ENCODE measurements at regions not wholly inside any gene's neighbourhood (a gene's known extent, or its start where the extent isn't known, plus 50 kb on each side); places are given as distances from the start of the nearest gene placed in this dataset.

- no peak for DNase-seq
- no peak for ATAC-seq (ENCODE audit: insufficient read depth, low FRiP score)
- peaks cover 0 to 3% (median 0%) of the 10 kb centered on the region in 3 donors for H3K27me3 ChIP-seq (ENCODE audit: control insufficient read depth in 3 of 3, insufficient read depth in 3 of 3, low read length in 2 of 3)
Measured at GRCh38 chr1:29518183-29518835, 282.0 kb downstream of the PTPRU start.

GRCh38 chr1:29517251-29518086 lies 281.1 kb downstream of the PTPRU start:
- WGBS, 2 donors = 71 to 83% methylated on average over 8 of the region's 8 CpGs
- Histone ChIP-seq H3K9ac (ENCODE audit: insufficient read depth in 1 of 2, low read length in 2 of 2) (no peak overlapping the region), H3K4me1 (ENCODE audit: control insufficient read depth in 5 of 5, insufficient read depth in 5 of 5, low read length in 5 of 5) (no peaks in the 10 kb centered on the region), H3K27me3 (ENCODE audit: control insufficient read depth in 3 of 3, insufficient read depth in 3 of 3, low read length in 2 of 3) (peaks cover 0 to 3% (median 0%) of the 10 kb centered on the region in 3 donors), H3K27ac (ENCODE audit: low read depth in 1 of 2, low read length in 1 of 2) (no peak overlapping the region), H3K36me3 (ENCODE audit: control insufficient read depth in 4 of 4, insufficient read depth in 4 of 4, low read length in 4 of 4) (no peaks in the 10 kb centered on the region), H3K9me3 (ENCODE audit: control insufficient read depth in 4 of 4, insufficient read depth in 3 of 4, low read length in 3 of 4) (no peaks in the 10 kb centered on the region), H3K4me3 (no peak overlapping the region)
- DNase-seq (no peak), ATAC-seq (ENCODE audit: insufficient read depth, low FRiP score) (no peak)
- TF ChIP-seq CTCF (IDR thresholded peaks at IDR 0.05; ENCODE audit: control extremely low read depth, extremely low read depth) = no peak

More at GRCh38 chr1:29518183-29518835, 282.0 kb downstream of the PTPRU start:
- Histone ChIP-seq H3K9ac (ENCODE audit: insufficient read depth in 1 of 2, low read length in 2 of 2) (no peak overlapping the region), H3K4me1 (ENCODE audit: control insufficient read depth in 5 of 5, insufficient read depth in 5 of 5, low read length in 5 of 5) (no peaks in the 10 kb centered on the region), H3K9me3 (ENCODE audit: control insufficient read depth in 4 of 4, insufficient read depth in 3 of 4, low read length in 3 of 4) (no peaks in the 10 kb centered on the region), H3K4me3 (no peak overlapping the region), H3K36me3 (ENCODE audit: control insufficient read depth in 4 of 4, insufficient read depth in 4 of 4, low read length in 4 of 4) (no peaks in the 10 kb centered on the region), H3K27ac (ENCODE audit: low read depth in 1 of 2, low read length in 1 of 2) (no peak overlapping the region)
- WGBS, 2 donors = 77 to 88% methylated on average over 6 of the region's 6 CpGs
- TF ChIP-seq CTCF (IDR thresholded peaks at IDR 0.05; ENCODE audit: control extremely low read depth, extremely low read depth) = no peak

- Histone ChIP-seq H3K4me3 (no peak overlapping the region), H3K36me3 (ENCODE audit: control insufficient read depth in 4 of 4, insufficient read depth in 4 of 4, low read length in 4 of 4) (no peaks in the 10 kb centered on the region), H3K9me3 (ENCODE audit: control insufficient read depth in 4 of 4, insufficient read depth in 3 of 4, low read length in 3 of 4) (no peaks in the 10 kb centered on the region), H3K27ac (ENCODE audit: low read depth in 1 of 2, low read length in 1 of 2) (no peak overlapping the region), H3K27me3 (ENCODE audit: control insufficient read depth in 3 of 3, insufficient read depth in 3 of 3, low read length in 2 of 3) (peaks cover 0 to 4% (median 3%) of the 10 kb centered on the region in 3 donors), H3K4me1 (ENCODE audit: control insufficient read depth in 5 of 5, insufficient read depth in 5 of 5, low read length in 5 of 5) (no peaks in the 10 kb centered on the region), H3K9ac (ENCODE audit: insufficient read depth in 1 of 2, low read length in 2 of 2) (no peak overlapping the region)
- no peak for TF ChIP-seq CTCF (IDR thresholded peaks at IDR 0.05; ENCODE audit: control extremely low read depth, extremely low read depth)
- no peak for DNase-seq
- ATAC-seq (ENCODE audit: insufficient read depth, low FRiP score) = no peak
- WGBS, 2 donors = 82 to 86% methylated on average over 5 of the region's 5 CpGs
Measured at GRCh38 chr1:29516063-29516820, 279.9 kb downstream of the PTPRU start.
